Spleen (tissue), 11 donors: ENCODE measurements at regions not wholly inside any gene's neighbourhood (a gene's known extent, or its start where the extent isn't known, plus 50 kb on each side); places are given as distances from the start of the nearest gene placed in this dataset.

Source experiments
- DNase-seq: peaks from one replicate; pipeline ENCODE4 v3.0.0-alpha.2; 2020
- H3K27ac ChIP-seq, 8 donors: fragments of 200-600 bp; sonication (generic) in 7 of 8; 1 replicate in 4 of 8; 2 replicates in 4 of 8; pipeline versions ENCODE4 v1.5.0 to v1.8.0; 2016 to 2021; ENCODE audit warnings: inconsistent platforms in 4 of 8, mild to moderate bottlenecking in 4 of 8, moderate library complexity in 1 of 8
- H3K27me3 ChIP-seq, 7 donors: fragments of 200-600 bp; sonication (generic) in 6 of 7; replicated peaks in 1 of 7; 1 replicate in 4 of 7; 2 replicates in 3 of 7; pipeline versions ENCODE4 v1.5.0 to v1.8.0; 2016 to 2021; ENCODE audit warnings: inconsistent platforms in 3 of 7, mild to moderate bottlenecking in 1 of 7
- H3K36me3 ChIP-seq, 6 donors: fragments of 200-600 bp; sonication (generic) in 5 of 6; 1 replicate in 4 of 6; 2 replicates in 2 of 6; pipeline versions ENCODE4 v1.5.0 to v1.8.0; 2016 to 2021; ENCODE audit warnings: inconsistent platforms in 2 of 6
- H3K4me1 ChIP-seq, 6 donors: fragments of 200-600 bp; sonication (generic) in 5 of 6; 1 replicate in 3 of 6; 2 replicates in 3 of 6; pipeline versions ENCODE4 v1.5.0 to v1.8.0; 2016 to 2021; ENCODE audit warnings: inconsistent platforms in 3 of 6
- H3K4me3 ChIP-seq, 8 donors: fragments of 200-600 bp; sonication (generic) in 7 of 8; 1 replicate in 4 of 8; 2 replicates in 4 of 8; pipeline versions ENCODE4 v1.5.0 to v1.8.0; 2016 to 2021; ENCODE audit warnings: inconsistent platforms in 4 of 8, mild to moderate bottlenecking in 4 of 8, moderate library complexity in 2 of 8
- H3K9me3 ChIP-seq, 8 donors: fragments of 200-600 bp; sonication (generic) in 7 of 8; 1 replicate in 4 of 8; 2 replicates in 4 of 8; pipeline versions ENCODE4 v1.5.0 to v1.8.0; 2016 to 2021; ENCODE audit warnings: inconsistent platforms in 4 of 8
- POLR2A ChIP-seq, 3 donors: fragments of 450-650 bp; IDR thresholded peaks; one replicate each; pipeline ENCODE4 v1.5.1; 2017; ENCODE audit warnings: antibody characterized with exemption in 3 of 3, mild to moderate bottlenecking in 1 of 3
- POLR2AphosphoS5 ChIP-seq, 3 donors: sonication (generic); formaldehyde crosslinking; IDR thresholded peaks; one replicate each; pipeline ENCODE4 v1.5.1; 2017; ENCODE audit warnings: antibody characterized with exemption in 3 of 3
- WGBS, 5 donors: extraction: QIAGEN DNeasy Blood & Tissue Kit in 3 of 5; methylation state at CpG; one replicate each; pipeline versions ENCODE4 v1.1.5 to v1.1.7; 2013 to 2018; 5-methylcytosine and 5-hydroxymethylcytosine counted together
- intact Hi-C: fragments of 100-400 bp; cut with DNase I; formaldehyde crosslinking; loops from one replicate; pipeline ENCODE4 v1.15.0; 2023; ENCODE audit warnings: low total_unique reads
- TF ChIP-seq, protein P1 (sequence below), 11 experiments: fragments of 200-600 bp in 7 of 11; fragments of 450-650 bp in 4 of 11; sonication (generic) in 4 of 11; IDR thresholded peaks in 8 of 11; conservative IDR thresholded peaks in 3 of 11; 1 replicate in 7 of 11; 2 replicates in 4 of 11; pipeline versions ENCODE4 v1.4.0 to v1.8.0; 2016 to 2021; ENCODE audit warnings: antibody characterized with exemption in 11 of 11, inconsistent platforms in 4 of 11, mild to moderate bottlenecking in 1 of 11
- donor health status: healthy with polysubstance abuse.
- donor health status: DM: no; HTN: no; CAD: no; lungs with moderate emphysema.
- donor health status: DM: no; HTN: no; CAD: no.
- donor health status: Bipolar disorder and iron deficiency.
- donor health status: healthy.
- donor health status: DM: no; HTN: no; CAD: no.
- donor health status: DM: yes; HTN: yes; CAD: no.

DNA sequence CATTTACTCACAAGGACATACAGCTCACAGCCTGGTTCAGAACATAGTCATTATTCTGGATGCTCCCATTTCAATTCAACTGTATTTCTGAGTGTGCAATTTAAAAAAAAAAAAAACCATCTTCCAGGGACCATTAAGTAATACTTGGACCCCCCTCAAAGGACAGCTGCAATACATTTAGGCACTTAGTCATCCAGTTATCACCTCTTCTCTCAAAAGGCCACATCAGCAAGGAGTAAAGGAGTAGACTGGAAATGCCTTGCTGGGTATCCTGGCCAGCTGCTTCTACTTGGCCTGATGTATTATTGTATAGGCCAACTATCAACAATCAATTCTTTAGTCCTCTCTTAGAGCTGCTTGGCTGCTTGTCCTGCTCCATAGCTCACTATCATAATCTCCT lies 211.4 kb upstream of the SETMAR start:
- H3K4me1 ChIP-seq, result no peaks in the 10 kb centered on the region
- no peaks in the 10 kb centered on the region for H3K27me3 ChIP-seq
- no peak for TF ChIP-seq POLR2AphosphoS5 (IDR thresholded peaks at IDR 0.05)
- TF ChIP-seq, protein P1, sequence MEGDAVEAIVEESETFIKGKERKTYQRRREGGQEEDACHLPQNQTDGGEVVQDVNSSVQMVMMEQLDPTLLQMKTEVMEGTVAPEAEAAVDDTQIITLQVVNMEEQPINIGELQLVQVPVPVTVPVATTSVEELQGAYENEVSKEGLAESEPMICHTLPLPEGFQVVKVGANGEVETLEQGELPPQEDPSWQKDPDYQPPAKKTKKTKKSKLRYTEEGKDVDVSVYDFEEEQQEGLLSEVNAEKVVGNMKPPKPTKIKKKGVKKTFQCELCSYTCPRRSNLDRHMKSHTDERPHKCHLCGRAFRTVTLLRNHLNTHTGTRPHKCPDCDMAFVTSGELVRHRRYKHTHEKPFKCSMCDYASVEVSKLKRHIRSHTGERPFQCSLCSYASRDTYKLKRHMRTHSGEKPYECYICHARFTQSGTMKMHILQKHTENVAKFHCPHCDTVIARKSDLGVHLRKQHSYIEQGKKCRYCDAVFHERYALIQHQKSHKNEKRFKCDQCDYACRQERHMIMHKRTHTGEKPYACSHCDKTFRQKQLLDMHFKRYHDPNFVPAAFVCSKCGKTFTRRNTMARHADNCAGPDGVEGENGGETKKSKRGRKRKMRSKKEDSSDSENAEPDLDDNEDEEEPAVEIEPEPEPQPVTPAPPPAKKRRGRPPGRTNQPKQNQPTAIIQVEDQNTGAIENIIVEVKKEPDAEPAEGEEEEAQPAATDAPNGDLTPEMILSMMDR (IDR thresholded peaks at IDR 0.05 in 8 of 11, conservative IDR thresholded peaks at IDR 0.05 in 3 of 11), result no peak
- TF ChIP-seq POLR2A (IDR thresholded peaks at IDR 0.05), result no peak
- no peaks in the 10 kb centered on the region for H3K9me3 ChIP-seq
- intact Hi-C loops, result no loop called here
- no peak overlapping the region for H3K27ac ChIP-seq
- H3K36me3 ChIP-seq, result no peaks in the 10 kb centered on the region
- DNase-seq, result no peak
- H3K4me3 ChIP-seq, result no peak overlapping the region

DNA sequence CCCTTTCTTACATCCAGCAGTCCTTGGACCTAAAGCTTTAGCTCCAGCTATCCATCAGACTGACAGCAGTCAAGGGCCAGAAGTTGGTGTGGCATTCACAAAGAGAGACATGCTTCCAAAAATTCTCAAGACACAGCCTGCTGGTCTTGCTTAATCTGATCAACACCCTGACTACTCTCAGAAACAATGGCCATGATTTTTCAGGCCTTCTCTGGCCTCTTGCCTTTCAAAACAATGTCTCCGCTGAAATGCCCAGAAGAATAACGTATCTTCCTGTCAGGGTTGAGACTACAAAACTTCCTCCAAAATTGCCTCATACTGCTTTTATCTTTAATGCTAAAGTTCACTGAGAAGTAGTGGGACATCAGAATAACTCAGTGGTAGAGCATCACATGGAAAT lies 205.4 kb upstream of the SETMAR start:
- H3K9me3 ChIP-seq, result peaks cover 0 to 20% (median 11%) of the 10 kb centered on the region in 8 donors
- no peak overlapping the region for H3K4me3 ChIP-seq
- H3K36me3 ChIP-seq, result no peaks in the 10 kb centered on the region
- H3K4me1 ChIP-seq, result no peaks in the 10 kb centered on the region
- intact Hi-C loops, result no loop called here
- no peak overlapping the region for H3K27ac ChIP-seq
- DNase-seq, result no peak
- 51 to 78% (median 62%) methylated on average over 2 of the region's 2 CpGs for WGBS, 5 donors
- no peaks in the 10 kb centered on the region for H3K27me3 ChIP-seq
- TF ChIP-seq, protein P1 (IDR thresholded peaks at IDR 0.05 in 8 of 11, conservative IDR thresholded peaks at IDR 0.05 in 3 of 11), result no peak
- TF ChIP-seq POLR2A (IDR thresholded peaks at IDR 0.05) (no peak), POLR2AphosphoS5 (IDR thresholded peaks at IDR 0.05) (no peak)

DNA sequence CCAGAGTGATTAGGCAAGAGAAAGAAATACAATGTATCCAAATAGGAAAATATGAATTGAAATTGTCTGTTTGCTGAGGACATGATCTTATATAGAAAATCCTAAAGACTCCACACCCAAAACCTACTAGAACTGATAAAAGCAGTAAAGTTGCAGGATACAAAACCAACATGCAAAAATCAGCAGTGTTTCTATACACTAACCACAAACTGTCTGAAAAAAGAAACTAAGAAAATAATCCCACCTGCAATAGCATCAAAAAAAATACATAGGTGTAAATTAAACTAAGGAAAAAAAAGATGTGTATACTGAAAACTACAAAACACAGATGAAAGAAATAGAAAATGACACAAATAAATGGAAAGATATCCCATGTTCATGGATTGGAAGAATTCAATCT lies 203.6 kb upstream of the SETMAR start:
- intact Hi-C loops, result no loop called here

DNA sequence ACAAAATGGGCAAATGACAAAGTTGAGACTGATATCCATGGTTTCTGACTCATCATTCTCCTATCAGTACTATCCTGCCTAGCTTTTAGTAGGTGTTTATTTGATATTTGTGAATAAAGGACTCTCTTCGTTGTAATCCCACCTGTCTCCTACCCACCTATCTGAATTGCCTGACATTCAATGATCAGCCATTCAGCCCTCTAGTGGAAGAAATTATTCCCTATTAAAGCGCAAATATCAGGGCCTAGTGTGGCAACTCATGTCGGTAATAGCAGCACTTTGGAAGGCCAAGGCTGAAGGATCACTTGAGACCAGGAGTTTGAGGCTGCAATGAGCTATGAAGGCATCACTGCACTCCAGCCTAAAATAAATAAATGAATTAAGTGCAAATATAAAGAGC lies 195.7 kb upstream of the SETMAR start:
- no peak for DNase-seq
- peaks cover 0 to 8% (median 1%) of the 10 kb centered on the region in 8 donors for H3K9me3 ChIP-seq
- no peak overlapping the region for H3K27ac ChIP-seq
- 75 to 87% (median 86%) methylated on average over 3 of the region's 3 CpGs for WGBS, 5 donors
- no peaks in the 10 kb centered on the region for H3K27me3 ChIP-seq
- H3K36me3 ChIP-seq, result no peaks in the 10 kb centered on the region
- TF ChIP-seq, protein P1 (IDR thresholded peaks at IDR 0.05 in 8 of 11, conservative IDR thresholded peaks at IDR 0.05 in 3 of 11), result no peak
- TF ChIP-seq POLR2AphosphoS5 (IDR thresholded peaks at IDR 0.05) (no peak), POLR2A (IDR thresholded peaks at IDR 0.05) (no peak)
- no peaks in the 10 kb centered on the region for H3K4me1 ChIP-seq
- intact Hi-C loops, result no loop called here
- no peak overlapping the region for H3K4me3 ChIP-seq

More for the DNA sequence above, 203.6 kb upstream of the SETMAR start:
- H3K27ac ChIP-seq, result no peak overlapping the region
- no peak overlapping the region for H3K4me3 ChIP-seq
- no peaks in the 10 kb centered on the region for H3K36me3 ChIP-seq
- no peak for DNase-seq
- TF ChIP-seq POLR2A (IDR thresholded peaks at IDR 0.05) (no peak), POLR2AphosphoS5 (IDR thresholded peaks at IDR 0.05) (no peak)
- TF ChIP-seq, protein P1 (IDR thresholded peaks at IDR 0.05 in 8 of 11, conservative IDR thresholded peaks at IDR 0.05 in 3 of 11), result no peak
- peaks cover 0 to 22% (median 15%) of the 10 kb centered on the region in 8 donors for H3K9me3 ChIP-seq
- no peaks in the 10 kb centered on the region for H3K4me1 ChIP-seq
- H3K27me3 ChIP-seq, result no peaks in the 10 kb centered on the region
